Left renal cortex interstitium (tissue), 4 donors: ENCODE measurements at regions not wholly inside any gene's neighbourhood (a gene's known extent, or its start where the extent isn't known, plus 50 kb on each side); places are given as distances from the start of the nearest gene placed in this dataset.
"Not testable (repeated sequence)": the region's sequence is repeated elsewhere in the genome, so short reads cannot be mapped to it uniquely, and the experiment has no call there.

ENCODE experiments used
- DNase-seq, 4 donors: peaks; one replicate each; pipeline ENCODE4 v3.0.0-alpha.2; 2013; ENCODE audit warnings: low read depth in 4 of 4, low spot score in 2 of 4, missing footprints in 1 of 4

DNA sequence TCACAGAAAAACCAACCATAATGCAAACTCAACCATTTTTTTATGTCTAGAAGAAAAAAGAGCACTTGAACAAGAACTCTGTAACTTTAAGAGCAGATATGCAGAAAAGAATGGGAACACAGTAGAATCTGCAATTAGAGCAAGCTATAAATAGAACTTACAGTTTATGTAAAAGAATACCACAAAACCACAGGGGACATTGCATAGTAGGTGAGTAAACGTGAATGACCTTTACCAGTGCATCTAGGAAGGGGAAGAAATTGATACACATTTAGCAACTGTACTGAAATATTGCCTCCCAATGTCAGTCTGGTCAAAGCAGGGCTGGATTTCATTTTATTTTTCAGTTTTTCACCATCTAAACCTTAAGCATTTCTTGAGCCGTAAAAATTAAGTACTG lies 242.2 kb upstream of the EDNRB start:
- DNase-seq = no peak

DNA sequence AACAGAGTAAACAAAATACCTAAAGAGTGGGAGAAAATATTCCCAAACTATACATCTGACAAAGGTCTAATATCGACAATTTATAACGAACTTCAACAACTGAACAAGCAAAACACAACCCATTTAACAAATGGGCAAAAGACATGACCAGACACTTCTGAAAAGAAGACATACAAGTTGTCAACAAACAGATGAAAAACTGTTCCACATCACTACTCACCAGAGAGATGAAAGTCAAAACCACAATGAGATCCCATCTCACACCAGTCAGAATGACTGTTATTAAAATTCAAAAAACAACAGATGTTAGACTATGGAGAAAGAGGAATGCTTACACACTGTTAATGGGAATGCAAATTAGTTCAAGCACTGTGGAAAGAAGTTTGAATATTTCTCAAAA lies 233.8 kb upstream of the EDNRB start:
- DNase-seq = no peak

DNA sequence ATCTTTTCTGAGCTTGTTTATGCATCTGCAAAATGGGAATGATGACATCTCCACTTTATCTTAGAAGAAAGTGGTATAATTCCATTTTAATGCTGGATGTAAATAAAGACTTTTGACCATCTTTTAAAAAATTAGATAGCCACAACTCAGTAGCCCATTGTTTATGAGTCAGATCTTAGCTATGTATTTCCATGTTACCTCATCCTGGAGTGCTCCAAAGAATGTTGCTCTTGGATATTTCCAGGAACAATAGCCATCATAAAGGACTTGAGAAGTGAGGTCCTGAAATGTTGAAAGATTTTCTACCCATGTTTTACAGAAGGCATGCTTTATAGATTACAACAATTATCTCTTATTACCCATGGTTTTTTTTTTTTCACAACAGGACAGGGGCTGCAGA lies 229.3 kb upstream of the EDNRB start:
- DNase-seq = no peak

DNA sequence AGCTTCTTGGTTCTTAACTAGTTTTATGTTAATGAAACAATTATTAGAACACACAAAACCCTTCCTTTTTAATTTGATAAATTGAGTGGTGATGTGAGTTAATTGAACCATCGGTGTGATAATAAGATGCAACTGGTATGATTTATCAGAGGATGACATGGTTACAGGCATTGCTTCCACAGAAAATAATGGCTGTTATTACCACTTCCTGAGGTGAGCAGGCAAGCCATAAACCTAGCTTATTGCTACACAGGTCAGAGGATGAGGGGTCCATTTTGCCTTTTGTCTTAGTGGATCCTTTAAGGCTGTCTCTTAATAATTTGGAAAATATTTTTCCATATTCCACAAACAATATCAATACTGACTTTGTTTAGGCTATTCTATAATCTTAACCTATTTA lies 226.6 kb upstream of the EDNRB start:
- no peak for DNase-seq

DNA sequence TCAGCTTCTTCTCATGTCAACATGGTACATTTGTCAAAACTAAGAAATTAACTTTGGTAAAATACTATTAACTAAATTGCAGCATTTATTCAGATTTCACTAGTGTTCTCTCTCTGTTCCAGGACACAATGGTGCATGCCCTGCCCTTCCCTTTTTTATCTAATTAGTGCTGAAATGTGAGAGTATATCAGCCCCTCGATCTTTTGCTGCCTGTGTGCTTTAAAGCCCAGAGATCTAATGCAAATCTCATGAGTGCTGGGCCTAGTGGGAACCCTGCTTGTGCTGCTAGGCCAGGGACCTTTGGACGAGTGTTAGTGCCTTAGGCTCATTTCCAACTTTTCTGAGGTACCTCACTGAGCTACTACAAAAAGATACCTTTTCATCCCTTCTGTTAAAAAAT lies 221.1 kb upstream of the EDNRB start:
- DNase-seq = no peak

DNA sequence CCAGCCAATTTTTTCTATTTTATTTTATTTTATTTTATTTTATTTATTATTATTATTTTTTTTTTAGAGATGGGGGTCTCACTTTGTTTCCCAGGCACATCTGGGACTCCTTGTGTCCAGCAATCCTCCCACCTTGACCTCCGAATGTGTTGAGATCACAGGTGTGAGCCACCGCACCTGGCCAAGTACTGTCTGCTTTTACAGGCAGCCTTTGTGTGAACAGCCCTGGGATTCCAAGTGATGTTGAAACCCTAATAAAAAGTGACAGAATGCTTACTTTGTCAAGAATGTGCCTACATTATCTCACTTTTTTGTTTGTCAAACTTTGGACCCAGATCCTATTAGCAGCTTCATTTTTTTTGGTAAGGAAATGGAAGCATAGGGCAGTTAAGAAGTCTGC lies 220.1 kb upstream of the EDNRB start:
- no peak for DNase-seq

DNA sequence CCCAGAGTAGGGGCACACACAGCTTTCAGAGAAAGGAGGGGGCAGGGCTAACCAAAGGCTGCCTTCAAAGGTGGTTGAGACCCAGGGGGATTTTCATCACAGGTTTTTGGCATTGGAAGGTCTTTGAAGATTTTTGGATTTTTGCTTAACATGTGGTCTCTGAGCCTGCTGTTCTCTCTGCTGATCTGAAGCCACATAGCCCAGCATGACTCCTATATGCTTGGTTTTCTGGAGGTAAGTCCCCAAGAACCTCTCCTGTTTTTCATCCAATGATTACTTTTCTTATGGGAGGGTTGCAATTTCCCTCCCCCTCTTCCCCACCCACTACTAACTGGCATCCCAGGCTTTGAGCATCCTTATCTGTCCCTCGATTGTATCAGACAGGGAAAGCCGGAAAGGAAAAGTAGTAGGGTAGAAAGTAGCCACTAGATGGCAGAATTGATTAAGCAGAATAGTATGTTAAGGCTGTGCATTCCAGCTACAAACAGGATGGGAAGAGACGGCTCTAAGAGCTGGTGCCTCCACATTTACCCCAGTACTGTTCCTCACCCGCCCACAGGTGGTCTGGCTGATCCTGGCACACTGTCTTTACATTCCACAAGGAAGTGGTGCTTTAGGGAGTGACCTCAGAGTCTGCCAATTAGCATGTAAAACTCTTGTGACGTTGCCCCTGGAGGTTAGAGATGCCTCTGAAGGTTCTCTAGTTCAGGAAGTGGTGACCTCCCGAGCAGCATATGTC lies 218.9 kb upstream of the EDNRB start:
- peak in 2 of 4 donors; percentile 45 to 52 for DNase-seq

DNA sequence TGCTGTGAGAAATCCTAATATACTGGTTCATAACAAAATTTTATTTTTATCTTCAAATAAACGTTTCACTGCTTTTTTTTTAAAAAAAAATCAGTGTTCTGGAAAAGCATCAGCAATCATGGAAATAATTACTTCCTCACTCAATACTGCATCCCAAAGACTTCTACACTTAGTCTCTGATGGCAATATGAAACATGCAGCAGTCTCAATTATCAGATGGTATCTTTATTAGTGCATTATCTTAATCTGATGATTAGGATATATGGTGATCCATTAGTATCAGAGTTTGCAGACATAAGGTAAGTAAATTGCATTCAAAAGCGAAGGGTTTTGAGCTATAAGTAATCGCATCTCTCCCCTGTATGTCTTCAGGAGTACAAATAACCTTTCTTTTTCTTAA lies 218.3 kb upstream of the EDNRB start:
- no peak for DNase-seq

DNA sequence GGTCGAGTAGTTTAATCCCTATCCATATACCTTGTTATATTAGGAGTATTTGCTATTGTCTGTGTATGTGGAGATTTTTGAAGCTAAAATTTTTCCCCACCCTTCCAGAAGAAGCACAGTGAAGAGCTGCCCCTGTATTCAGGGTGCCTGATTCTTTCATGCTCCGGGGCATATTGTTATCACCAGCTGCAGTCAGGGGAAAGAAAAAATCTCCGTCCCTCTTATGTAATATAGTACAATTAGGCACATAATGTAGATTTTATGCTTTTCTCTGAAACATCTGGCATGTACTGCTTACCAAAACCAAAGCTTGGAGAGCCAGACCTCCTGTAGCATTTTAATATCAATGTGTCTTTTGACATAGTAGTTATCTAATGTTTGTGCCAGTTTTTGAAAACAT lies 214.9 kb upstream of the EDNRB start:
- no peak for DNase-seq

DNA sequence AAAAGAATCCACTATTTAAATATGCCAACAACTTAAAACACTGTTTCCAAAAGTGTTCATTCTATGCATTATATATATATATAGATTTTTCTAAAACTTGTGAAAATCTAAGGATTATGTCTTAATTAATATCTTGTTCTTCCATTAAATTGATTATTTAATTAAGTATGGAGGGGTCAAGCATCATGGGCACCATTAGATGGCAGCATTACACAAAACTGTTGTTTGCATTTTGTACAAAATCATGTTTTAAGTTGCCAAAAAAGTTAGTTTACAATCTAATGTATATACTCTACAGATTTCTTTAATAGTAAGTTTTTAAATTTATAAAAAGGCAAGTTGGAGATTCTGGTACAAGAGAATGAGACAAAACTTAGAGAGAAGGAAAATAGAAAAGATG lies 213.2 kb upstream of the EDNRB start:
- DNase-seq = no peak

DNA sequence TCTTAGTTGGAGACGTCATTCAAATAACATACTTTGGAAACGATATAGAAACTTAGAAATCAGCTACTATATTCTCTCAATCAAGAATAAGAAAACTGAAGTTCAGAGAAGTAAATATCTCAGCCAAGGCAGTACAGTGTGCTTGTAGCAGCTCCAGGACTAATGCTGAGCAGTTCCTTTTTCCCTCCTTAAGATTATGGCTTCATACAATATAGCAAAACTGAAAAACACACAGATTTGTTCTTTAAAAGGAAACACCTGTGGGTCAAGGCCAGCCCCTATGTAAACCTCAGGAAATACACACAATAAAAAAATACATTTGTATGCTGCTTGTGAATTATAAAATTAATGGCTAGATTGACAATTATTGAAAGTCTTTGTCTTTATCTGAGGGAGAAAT lies 212.7 kb upstream of the EDNRB start:
- DNase-seq = no peak

DNA sequence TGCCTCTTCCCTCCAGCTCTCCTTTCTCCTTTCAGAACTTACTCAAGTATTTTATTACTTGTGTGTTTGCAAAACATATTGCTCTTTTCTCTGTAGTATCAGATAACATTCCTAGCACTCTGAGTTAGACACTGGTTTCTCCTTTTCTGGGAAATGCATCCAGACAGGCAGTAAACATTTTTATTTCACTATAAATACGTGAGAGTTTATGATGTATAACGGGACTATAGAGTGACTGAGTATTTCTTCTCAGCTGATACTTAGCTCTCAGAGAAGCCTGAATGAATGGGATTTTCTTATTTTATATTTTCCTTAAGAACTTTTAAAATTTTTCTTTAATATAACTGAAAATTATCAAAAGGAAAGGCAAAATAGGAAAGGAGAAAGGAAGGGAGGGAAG lies 211.2 kb upstream of the EDNRB start:
- peak in 1 of 4 donors; percentile 27 for DNase-seq

DNA sequence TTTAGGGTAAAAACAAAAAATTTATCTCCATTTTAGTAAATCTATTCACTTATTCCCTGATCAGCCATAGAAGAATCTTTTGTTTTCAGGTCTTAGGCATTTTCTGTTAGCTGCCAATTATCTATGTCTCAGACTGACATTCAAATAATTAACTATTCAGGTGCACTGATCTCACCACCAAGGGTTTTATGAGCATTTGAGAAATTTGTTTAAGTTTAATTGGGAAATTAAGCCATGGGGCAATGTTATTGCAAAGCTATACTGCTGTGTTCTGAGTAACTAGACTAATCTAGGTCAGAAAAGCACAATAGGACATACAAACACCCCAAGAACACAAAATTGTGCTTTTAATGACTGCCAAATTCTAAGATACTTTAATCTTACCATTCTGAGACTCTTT lies 210.7 kb upstream of the EDNRB start:
- no peak for DNase-seq

DNA sequence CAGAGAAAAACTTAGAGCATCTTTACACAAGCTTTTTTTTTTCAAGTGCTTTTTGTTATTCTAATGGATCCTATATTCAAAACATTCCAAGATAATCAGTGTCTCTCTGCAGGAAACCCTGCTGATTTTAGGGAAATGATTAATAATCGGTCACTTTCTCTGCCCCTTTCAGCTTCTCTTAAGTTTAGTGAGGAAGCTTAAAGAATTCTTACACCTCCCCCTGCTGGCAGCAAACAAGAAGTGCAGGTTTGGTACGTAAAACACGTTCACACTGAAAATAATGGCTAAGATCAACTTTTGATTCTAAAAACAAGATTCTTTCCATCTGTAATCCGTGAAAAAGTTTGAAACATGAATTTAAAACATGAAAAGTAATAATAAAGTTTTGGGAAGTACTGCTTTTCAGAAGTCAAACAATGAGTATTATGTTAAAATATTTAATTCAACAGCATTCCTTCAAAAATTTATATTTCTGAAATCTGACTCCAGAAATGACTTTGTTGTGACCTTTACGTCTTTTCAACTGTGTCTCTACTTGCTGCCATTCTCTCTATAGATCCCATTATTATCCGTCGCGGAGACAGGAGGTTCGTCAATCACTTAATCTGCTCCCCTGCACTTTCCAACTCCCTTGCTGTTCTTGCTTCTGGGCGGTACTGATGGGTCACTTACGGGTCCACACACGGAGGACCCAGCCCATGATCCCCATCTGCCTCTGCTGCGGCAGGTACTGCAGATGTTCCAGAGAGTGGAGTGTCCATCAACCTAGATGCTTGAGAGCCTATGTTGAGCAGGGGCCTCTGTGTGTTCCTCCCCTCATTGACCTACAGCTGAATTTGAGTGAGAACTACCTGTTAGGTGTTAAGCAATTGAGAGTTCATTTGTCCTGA lies 203.1 kb upstream of the EDNRB start:
- DNase-seq = peak in 1 of 4 donors; percentile 52

DNA sequence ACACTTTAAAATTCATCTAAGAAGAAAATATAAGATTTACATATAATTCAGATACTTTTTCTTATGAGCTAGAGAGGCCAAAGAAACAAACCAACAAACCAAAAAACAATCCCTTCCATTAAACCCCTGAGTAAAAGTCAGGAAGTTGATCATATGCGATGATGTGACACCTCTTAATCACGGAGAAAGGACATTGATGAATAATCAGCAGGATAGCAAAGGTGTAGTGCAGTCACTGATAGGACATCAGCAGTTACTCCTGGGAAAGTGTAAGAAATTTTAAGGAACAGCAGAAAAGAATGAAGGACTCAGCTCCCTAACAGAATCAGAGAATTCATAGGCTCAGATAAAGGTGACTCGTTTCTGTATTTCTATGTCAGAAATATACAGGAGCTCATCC lies 202.4 kb upstream of the EDNRB start:
- DNase-seq = no peak

DNA sequence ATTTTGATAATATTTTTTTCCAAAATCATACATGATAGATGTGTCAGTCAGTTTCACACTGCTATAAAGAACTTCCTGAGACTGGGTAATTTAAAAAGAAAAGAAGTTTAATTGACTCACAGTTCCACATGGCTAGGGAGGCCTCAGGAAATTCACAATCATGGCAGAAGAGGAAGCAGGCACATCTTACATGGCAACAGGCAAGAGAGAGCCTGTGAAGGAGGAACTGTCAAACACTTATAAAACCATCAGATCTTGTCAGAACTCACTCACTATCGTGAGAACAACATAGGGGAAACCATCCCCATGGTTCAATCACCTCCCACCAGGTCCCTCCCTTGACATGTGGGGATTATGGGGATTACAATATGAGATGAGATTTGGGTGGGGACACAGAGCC lies 201.5 kb upstream of the EDNRB start:
- not testable (repeated sequence) for DNase-seq

DNA sequence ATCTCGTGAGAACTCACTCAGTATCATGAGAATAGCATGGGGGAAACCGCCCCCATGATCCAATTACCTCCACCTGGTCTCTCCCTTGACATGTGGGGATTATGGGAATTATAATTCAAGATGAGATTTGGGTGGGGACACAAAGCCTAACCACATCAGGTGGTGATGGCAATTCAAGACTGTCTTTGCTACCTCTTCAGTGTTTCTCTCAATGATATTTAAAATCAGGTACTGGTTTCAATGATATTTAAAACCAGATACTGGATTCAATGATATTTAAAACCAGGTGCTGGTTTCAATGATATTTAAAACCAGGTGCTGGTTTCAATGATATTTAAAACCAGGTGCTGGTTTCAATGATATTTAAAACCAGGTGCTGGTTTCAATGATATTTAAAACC lies 198.4 kb upstream of the EDNRB start:
- not testable (repeated sequence) for DNase-seq

DNA sequence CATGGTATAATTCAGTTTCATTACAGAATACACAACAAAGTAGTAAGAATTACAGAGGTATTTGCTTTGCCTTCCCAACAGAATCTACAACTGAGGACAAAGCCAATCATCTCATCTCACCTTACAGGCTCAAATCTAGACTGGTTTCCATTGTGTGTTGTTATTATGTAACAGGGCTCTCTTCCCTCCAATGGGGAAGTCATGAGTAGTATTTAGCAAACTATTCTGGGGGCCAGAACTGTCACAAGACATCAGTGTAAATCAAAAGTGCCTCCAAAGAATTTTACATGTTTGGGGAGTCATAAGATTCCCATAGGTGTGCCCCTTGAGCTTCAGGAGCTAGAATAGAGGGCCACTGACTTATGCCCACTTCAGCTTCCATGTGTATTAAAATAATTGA lies 187.0 kb upstream of the EDNRB start:
- no peak for DNase-seq

DNA sequence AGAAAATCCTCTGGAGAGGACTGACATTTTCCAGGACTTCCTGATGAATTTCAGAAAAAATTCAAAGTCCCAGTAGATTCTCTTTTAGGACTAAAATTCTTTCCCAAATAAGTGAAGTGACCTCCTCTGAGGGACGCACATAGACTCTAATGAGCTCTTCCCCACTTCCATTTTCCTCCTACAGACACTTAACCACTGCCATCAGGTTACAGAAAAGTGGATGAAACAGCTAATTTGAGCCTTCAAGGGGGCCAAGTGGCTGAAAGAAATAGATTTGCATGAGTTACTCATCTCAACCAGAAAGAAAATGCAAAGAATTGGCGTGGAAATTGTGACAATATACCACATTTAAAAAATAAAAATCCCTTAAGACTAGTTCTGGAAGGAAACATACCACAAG lies 185.3 kb upstream of the EDNRB start:
- DNase-seq = no peak

DNA sequence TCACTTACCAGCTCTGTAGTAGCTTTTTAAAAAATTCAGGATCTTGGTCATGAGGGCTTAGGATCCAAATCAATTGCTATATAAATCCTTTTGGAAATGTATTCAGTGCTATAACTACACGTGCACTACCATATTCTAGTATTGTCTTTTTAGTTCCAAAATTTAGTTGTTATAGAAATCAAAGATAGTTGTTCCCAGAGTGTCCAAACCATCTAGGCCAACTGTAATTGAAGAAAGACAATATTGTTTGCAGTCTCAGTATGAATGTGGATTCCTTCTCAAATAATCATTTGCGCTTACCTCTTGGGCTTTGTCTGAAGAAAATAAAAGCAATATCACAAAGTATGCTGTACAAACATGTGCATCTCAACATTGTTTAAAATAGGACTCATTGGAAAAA lies 184.1 kb upstream of the EDNRB start:
- no peak for DNase-seq

DNA sequence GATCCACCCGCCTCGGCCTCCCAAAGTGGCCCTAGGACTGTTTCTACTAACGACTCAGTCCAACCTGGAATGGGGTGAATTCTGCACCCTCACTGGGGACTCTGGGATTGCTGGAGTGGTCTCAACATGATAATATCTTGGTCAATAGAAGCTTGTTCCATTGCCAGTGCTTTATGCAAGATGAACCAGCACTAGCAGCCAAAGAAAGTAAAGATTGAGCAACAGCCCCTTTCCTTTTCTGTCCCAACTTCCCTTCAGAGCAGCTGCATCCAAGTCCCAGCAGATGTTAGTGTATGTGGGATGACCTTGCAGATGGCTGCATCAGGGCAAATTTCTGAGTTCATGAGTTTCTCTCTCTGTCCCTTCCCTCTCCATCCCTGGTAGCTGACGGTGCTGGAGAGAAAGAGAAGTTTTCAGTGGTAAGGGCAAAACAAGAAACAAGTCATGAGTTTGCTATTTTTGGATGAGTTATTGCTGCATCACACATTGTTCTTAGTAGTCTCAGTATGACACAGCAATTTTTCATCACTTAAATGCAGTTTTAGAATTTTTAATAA lies 183.6 kb upstream of the EDNRB start:
- no peak for DNase-seq

DNA sequence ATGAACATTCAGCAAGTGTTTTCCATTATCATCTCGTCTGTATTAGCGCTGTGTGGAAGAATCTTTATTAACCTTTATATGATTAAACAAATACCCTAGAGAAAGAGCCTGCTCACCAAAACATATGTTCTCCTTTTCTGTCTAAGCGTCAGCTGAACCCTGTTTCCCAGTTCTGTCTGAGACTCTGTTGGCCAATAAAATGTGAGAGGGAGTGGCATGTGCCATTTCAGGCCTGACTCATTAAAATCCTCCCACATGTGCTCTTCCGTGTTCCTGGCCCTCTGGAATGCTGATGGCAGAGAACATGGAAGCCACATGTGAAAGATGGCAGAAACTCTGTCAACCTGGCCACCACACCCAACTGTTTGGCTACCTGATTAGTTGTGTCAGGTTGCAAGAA lies 181.9 kb upstream of the EDNRB start:
- DNase-seq = no peak
